K562 (cell line): ENCODE measurements at regions not wholly inside any gene's neighbourhood (a gene's known extent, or its start where the extent isn't known, plus 50 kb on each side); places are given as distances from the start of the nearest gene placed in this dataset.
"Not testable (repeated sequence)": the region's sequence is repeated elsewhere in the genome, so short reads cannot be mapped to it uniquely, and the experiment has no call there.

Experiments used
- ATAC-seq: fragments of 200-7000 bp; cut with Tn5 transposase; 3 replicates; pipeline ENCODE4 v1.9.1; 2020; ENCODE audit warnings: moderate library complexity
- BruUV-seq: library from RNA; stranded (reverse); fragments of 400-500 nt; replicated peaks from 2 replicates; lab custom pipeline; 2021; lab: Mats Ljungman, UMichigan
- CTCF ChIA-PET: fragments of 300-600 bp; formaldehyde crosslinking; extraction: SDS; loops from one replicate; lab custom pipeline; 2021; ENCODE audit warnings: low intra/inter-chr PET ratio; lab: Yijun Ruan, JAX
- POLR2A ChIA-PET: fragments of 300-600, 350-650 bp; sonication (Branson Sonifier 250); formaldehyde crosslinking; extraction: SDS; loops from one replicate; lab custom pipeline; 2021; ENCODE audit warnings: antibody characterized with exemption, inconsistent platforms; lab: Yijun Ruan, JAX
- DNase-seq, 4 experiments: peaks; one replicate each; pipeline versions ENCODE4 v3.0.0 to v3.0.0-alpha.2; 2011 to 2018; ENCODE audit warnings: low spot score in 3 of 4, mixed read lengths in 3 of 4; ENCODE audit errors: extremely low read depth in 1 of 4
- FAIRE-seq: peaks from 2 replicates; lab custom pipeline; 2011; peaks lifted over from hg19 to GRCh38; lab: Jason Lieb, UNC
- H2AFZ ChIP-seq: 2 replicates; pipeline ENCODE4 v1.6.0; 2011; ENCODE audit warnings: low read depth, low read length, control low read depth, inconsistent platforms
- H3K27ac ChIP-seq: fragments of 200-600 bp; 3 replicates; pipeline ENCODE4 v1.8.0; 2011; ENCODE audit warnings: low read depth, mild to moderate bottlenecking, control low read depth, inconsistent platforms, low read length, moderate library complexity, mixed read lengths; ENCODE audit errors: extremely low read depth
- H3K27me3 ChIP-seq, 2 experiments: fragments of 300-600 bp in 1 of 2; 2 replicates in 1 of 2; 3 replicates in 1 of 2; pipeline versions ENCODE4 v1.6.0 to v1.8.0; 2011; ENCODE audit warnings: inconsistent platforms in 2 of 2, low read length in 2 of 2, mild to moderate bottlenecking in 1 of 2, mixed read lengths in 1 of 2, moderate library complexity in 1 of 2; ENCODE audit not compliant: control insufficient read depth in 2 of 2, insufficient read depth in 2 of 2
- H3K36me3 ChIP-seq: fragments of 300-600 bp; 3 replicates; pipeline ENCODE4 v1.8.0; 2011; ENCODE audit warnings: mild to moderate bottlenecking, low read length, inconsistent platforms; ENCODE audit not compliant: control insufficient read depth, insufficient read depth
- H3K4me1 ChIP-seq, 2 experiments: fragments of 200-600 bp in 1 of 2; replicated peaks in 1 of 2; 2 replicates in 1 of 2; 3 replicates in 1 of 2; pipeline versions ENCODE4 v1.5.1 to v1.8.0; 2011; ENCODE audit warnings: inconsistent platforms in 2 of 2, low read length in 2 of 2, mild to moderate bottlenecking in 1 of 2, mixed read lengths in 1 of 2, moderate library complexity in 1 of 2; ENCODE audit not compliant: control insufficient read depth in 2 of 2, insufficient read depth in 2 of 2
- H3K4me2 ChIP-seq: 2 replicates; pipeline ENCODE4 v1.6.1; 2011; ENCODE audit warnings: low read length, control low read depth, inconsistent platforms, mixed read lengths; ENCODE audit not compliant: insufficient read depth
- H3K4me3 ChIP-seq: fragments of 200-600 bp; sonication (generic), shearing (Covaris generic); 2 replicates; pipeline ENCODE4 v1.5.1; 2016; ENCODE audit warnings: control low read depth, inconsistent platforms
- H3K79me2 ChIP-seq: fragments of 200-600 bp; 3 replicates; pipeline ENCODE4 v1.8.0; 2011; ENCODE audit warnings: low read length, inconsistent platforms; ENCODE audit not compliant: control insufficient read depth, insufficient read depth
- H3K9ac ChIP-seq, 2 experiments: 2 replicates each; pipeline versions ENCODE4 v1.6.0 to v1.6.1; 2011; ENCODE audit warnings: low read depth in 2 of 2, low read length in 2 of 2, control low read depth in 1 of 2, inconsistent platforms in 1 of 2, mild to moderate bottlenecking in 1 of 2, mixed read lengths in 1 of 2; ENCODE audit not compliant: insufficient read depth in 1 of 2
- H3K9me1 ChIP-seq: one replicate; pipeline ENCODE4 v1.6.0; 2011; ENCODE audit warnings: inconsistent platforms, mild to moderate bottlenecking, low read length, moderate library complexity; ENCODE audit not compliant: control insufficient read depth, insufficient read depth
- H3K9me3 ChIP-seq: replicated peaks from 2 replicates; pipeline ENCODE4 v1.5.1; 2011; ENCODE audit warnings: low read depth, low read length, inconsistent platforms; ENCODE audit not compliant: control insufficient read depth, insufficient read depth
- H4K20me1 ChIP-seq: replicated peaks from 2 replicates; pipeline ENCODE4 v1.6.1; 2011; ENCODE audit warnings: low read length, inconsistent platforms, mixed read lengths; ENCODE audit not compliant: control insufficient read depth, insufficient read depth
- CCAR2 ChIP-seq: fragments of 200-400 bp; formaldehyde crosslinking; IDR thresholded peaks from 2 replicates; pipeline ENCODE4 v1.6.1; 2017; ENCODE audit warnings: mild to moderate bottlenecking, low read depth, low read length
- TFE3 ChIP-seq: fragments of 450-650 bp; formaldehyde crosslinking; IDR thresholded peaks from 2 replicates; pipeline ENCODE4 v1.4.0; 2020; ENCODE audit warnings: mild to moderate bottlenecking, mixed read lengths
- TSHZ1 ChIP-seq: fragments of 250-450 bp; sonication (Bioruptor Pico); IDR thresholded peaks from 2 replicates; pipeline ENCODE4 v1.4.0; 2020; ENCODE audit warnings: mild to moderate bottlenecking, moderate library complexity
- ZNF232 ChIP-seq: sonication (generic); formaldehyde crosslinking; IDR thresholded peaks from 2 replicates; pipeline ENCODE4 v1.8.0; 2022; ENCODE audit warnings: mild to moderate bottlenecking, missing genetic modification reagents
- ZNF76 ChIP-seq: fragments of 250-450 bp; sonication (Bioruptor Pico); IDR thresholded peaks from 2 replicates; pipeline ENCODE4 v1.4.0; 2020; ENCODE audit warnings: mild to moderate bottlenecking, moderate library complexity, borderline replicate concordance
- WGBS: fragments of 100-300 bp; shearing (Covaris generic); methylation state at CpG from one replicate; pipeline ENCODE4 v1.1.6; 2016; ENCODE audit warnings: low coverage, mixed read lengths; ENCODE audit not compliant: insufficient coverage; ENCODE audit errors: missing lambda C conversion rate; 5-methylcytosine and 5-hydroxymethylcytosine counted together
- in situ Hi-C: fragments of 300-500 bp; cut with MboI; formaldehyde crosslinking; loops from 4 replicates; pipeline ENCODE4 v1.15.0; 2018; ENCODE audit warnings: inconsistent platforms, mixed read lengths
- intact Hi-C: fragments of 100-400 bp; cut with micrococcal nuclease; formaldehyde crosslinking; loops from 2 replicates; pipeline ENCODE4 v1.14.2; 2022

GRCh38 chr6:165766457-165766856, 103.4 kb upstream of the PDE10A start (continued):
- no peak for TF ChIP-seq TSHZ1 (CRISPR knock-in tag)
- no peak for TF ChIP-seq ZNF232 (CRISPR knock-in tag)
- TF ChIP-seq, all 486 proteins: peak for 0

GRCh38 chr6:165766026-165766425, 103.0 kb upstream of the PDE10A start:
- no peak for FAIRE-seq
- no peak overlapping the region for H3K4me3 ChIP-seq
- ATAC-seq = no peak
- H2AFZ ChIP-seq = no peak overlapping the region
- no peaks in the 10 kb centered on the region for H3K9me3 ChIP-seq
- no peaks in the 10 kb centered on the region for H3K79me2 ChIP-seq
- BruUV-seq = no TSS peak
- CTCF ChIA-PET = no interaction called here
- no peak for DNase-seq
- 2% methylated on average over 7 of the region's 7 CpGs for WGBS
- in situ Hi-C loops = no loop called here
- H3K27ac ChIP-seq = no peak overlapping the region
- no peak for TF ChIP-seq TFE3 (CRISPR knock-in tag)
- no peak for TF ChIP-seq CCAR2
- no peak for TF ChIP-seq ZNF232 (CRISPR knock-in tag)
- TF ChIP-seq ZNF76 (CRISPR knock-in tag) = no peak
- TF ChIP-seq, all 486 proteins: peak for 0
- intact Hi-C loops = no loop called here
- Histone ChIP-seq H3K4me1 (no peaks in the 10 kb centered on the region), H3K4me2 (no peak overlapping the region), H3K36me3 (no peaks in the 10 kb centered on the region), H4K20me1 (no peaks in the 10 kb centered on the region), H3K27me3 (0 out of 5 replicates have a peak, but pooled peaks cover 0 to 4% of the 10 kb centered on the region in 2 experiments), H3K9ac (no peak overlapping the region), H3K9me1 (no peaks in the 10 kb centered on the region)
- POLR2A ChIA-PET = no interaction called here

GRCh38 chr6:165765256-165765655, 102.2 kb upstream of the PDE10A start:
- 26% methylated on average over 8 of the region's 33 CpGs for WGBS
- intact Hi-C loops, CTCF ChIA-PET, DNase-seq, BruUV-seq, H3K9ac ChIP-seq, H3K79me2 ChIP-seq, H3K4me3 ChIP-seq, H4K20me1 ChIP-seq, H2AFZ ChIP-seq, H3K9me1 ChIP-seq, ATAC-seq, H3K9me3 ChIP-seq, FAIRE-seq, H3K27me3 ChIP-seq, in situ Hi-C loops, H3K36me3 ChIP-seq, H3K4me1 ChIP-seq, H3K27ac ChIP-seq, H3K4me2 ChIP-seq: not testable (repeated sequence)
- POLR2A ChIA-PET = interaction anchor here (1.6 kb wide), 1 partner anchor 8 kb away, joined by 5 read pairs; no protein-coding TSS in a partner anchor
